ENCODE measurements at regions not wholly inside any gene's neighbourhood (a gene's known extent, or its start where the extent isn't known, plus 50 kb on each side); places are given as distances from the start of the nearest gene placed in this dataset.
"Not testable (repeated sequence)": the region's sequence is repeated elsewhere in the genome, so short reads cannot be mapped to it uniquely, and the experiment has no call there.

GRCh38 chr19:7400815-7401214, 52.1 kb downstream of the ARHGEF18 start:
- no peak overlapping the region for H3K4me3 Mint-ChIP-seq

GRCh38 chr19:7401694-7402093, 53.0 kb downstream of the ARHGEF18 start:
- DNase-seq (no peak), ATAC-seq (no peak)
- H3K4me1 Mint-ChIP-seq, result peaks cover 28% of the 10 kb centered on the region
- H3K27ac Mint-ChIP-seq, result no peak overlapping the region
- H3K9me3 Mint-ChIP-seq, result no peaks in the 10 kb centered on the region
- H3K27me3 Mint-ChIP-seq, result no peaks in the 10 kb centered on the region
- no peak overlapping the region for H3K4me3 Mint-ChIP-seq

More at GRCh38 chr19:7400815-7401214, 52.1 kb downstream of the ARHGEF18 start:
- Mint-ChIP-seq H3K27ac (no peak overlapping the region), H3K9me3 (no peaks in the 10 kb centered on the region), H3K4me1 (peaks cover 36% of the 10 kb centered on the region), H3K27me3 (no peaks in the 10 kb centered on the region)
- DNase-seq (no peak), ATAC-seq (no peak)

DNA sequence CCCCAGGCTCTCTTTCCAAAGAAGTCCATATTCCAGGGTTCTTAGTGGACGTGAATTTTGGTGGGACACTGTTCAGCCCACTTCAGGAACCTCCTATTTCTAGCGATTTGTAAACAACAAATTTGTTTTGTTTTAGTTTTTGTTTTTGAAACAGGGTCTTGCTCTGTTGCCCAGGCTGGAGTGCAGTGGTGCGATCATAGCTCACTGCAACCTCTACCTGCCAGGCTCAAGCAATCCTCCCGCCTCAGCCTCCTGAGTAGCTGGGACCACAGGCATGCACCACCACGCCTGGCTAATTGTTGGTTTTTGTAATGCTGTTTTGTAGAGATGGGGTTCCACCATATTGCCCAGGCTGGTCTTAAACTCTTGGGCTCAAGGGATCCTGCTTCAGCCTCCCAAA, 56.7 kb downstream of the ARHGEF18 start:
- Mint-ChIP-seq H3K4me1 (peaks cover 17% of the 10 kb centered on the region), H3K27ac (peak overlapping the region; percentile 13 to 33)
- not testable (repeated sequence) for DNase-seq, H3K4me3 Mint-ChIP-seq, H3K9me3 Mint-ChIP-seq, ATAC-seq, H3K27me3 Mint-ChIP-seq

GRCh38 chr19:7408251-7408650, 59.5 kb downstream of the ARHGEF18 start:
- no peak for DNase-seq
- peaks cover 28% of the 10 kb centered on the region for H3K4me1 Mint-ChIP-seq
- H3K27ac Mint-ChIP-seq, result no peak overlapping the region
- no peak overlapping the region for H3K4me3 Mint-ChIP-seq
- ATAC-seq, result no peak
- no peaks in the 10 kb centered on the region for H3K9me3 Mint-ChIP-seq
- H3K27me3 Mint-ChIP-seq, result no peaks in the 10 kb centered on the region

DNA sequence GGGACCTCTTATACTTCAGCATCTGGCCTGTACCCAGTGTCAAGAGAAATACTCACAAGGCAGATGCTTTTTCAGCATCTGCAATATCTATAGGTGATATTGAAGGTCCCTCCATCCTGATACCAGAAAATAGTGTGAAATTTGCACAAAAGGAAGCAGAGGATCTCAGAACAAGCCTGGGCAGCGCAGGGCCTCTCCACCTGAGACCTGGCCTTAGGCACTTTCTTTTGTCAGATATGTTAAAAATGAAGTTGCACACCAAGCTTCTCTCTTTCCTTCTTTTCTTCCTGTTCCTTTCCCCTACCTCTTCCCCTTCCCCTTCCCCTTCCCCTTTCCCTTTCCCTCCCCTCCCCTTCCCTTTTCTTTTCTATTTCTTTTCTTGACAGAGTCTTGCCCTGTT, 62.2 kb downstream of the ARHGEF18 start:
- Mint-ChIP-seq H3K9me3 (no peaks in the 10 kb centered on the region), H3K27ac (peak overlapping the region in 1 of 2 donors; percentile 81), H3K4me1 (peaks cover 35% of the 10 kb centered on the region), H3K27me3 (no peaks in the 10 kb centered on the region), H3K4me3 (no peak overlapping the region)
- DNase-seq (no peak), ATAC-seq (no peak)

DNA sequence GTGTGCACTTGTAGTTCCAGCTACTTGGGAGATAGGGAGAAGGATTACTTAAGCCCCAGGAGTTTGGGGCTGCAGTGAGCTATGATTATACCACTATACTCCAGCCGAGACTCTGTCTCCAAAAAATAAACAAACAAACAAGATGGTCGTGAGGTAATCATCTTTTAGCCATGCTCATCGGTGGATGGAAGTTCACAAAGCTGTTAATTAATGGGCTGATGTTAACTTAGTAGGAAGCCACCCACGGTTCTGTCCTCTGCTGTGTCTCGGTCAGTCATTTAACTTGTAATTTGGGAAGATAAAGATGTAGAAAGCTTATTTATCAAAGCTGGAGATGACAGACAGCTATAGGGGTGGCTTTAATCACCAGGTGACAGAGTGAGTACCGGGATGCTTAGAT, 64.9 kb downstream of the ARHGEF18 start:
- H3K9me3 Mint-ChIP-seq, result no peaks in the 10 kb centered on the region
- ATAC-seq (no peak), DNase-seq (no peak)
- peaks cover 39% of the 10 kb centered on the region for H3K4me1 Mint-ChIP-seq
- no peak overlapping the region for H3K4me3 Mint-ChIP-seq
- H3K27ac Mint-ChIP-seq, result no peak overlapping the region
- H3K27me3 Mint-ChIP-seq, result no peaks in the 10 kb centered on the region

DNA sequence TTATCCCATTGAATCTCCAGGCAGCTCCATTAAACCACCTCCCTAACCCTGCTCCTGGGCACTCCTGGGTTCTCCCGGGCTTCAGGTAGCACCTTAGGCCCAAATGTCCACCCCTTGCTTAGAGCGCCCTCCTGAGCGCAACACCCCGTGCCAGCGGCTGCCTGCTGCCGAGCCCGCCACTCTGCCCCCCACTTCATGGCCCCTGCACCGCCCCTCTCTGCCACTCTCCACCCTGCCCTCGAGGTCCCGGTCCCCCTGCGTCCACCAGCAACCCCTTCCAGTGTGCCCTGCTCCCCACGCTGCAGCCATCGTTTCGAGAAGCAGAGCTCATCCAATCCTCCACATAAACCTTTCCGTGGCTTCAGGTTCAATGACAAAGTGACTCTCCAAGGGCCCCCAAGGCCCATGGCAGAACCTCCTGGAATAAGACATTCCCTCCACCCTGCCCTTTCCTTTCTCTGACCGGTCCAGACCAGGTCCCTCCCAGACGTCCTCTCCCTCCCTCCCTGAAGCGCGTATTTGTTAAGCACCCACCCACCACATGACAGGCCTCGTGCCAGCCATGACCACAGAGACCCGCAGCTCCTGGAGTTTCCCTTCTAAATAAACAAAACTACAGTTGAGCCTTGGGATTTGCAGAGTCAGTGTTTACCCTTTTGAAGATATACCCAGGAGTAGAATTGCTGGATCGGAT, 66.6 kb downstream of the ARHGEF18 start:
- peak overlapping the region in 1 of 2 donors; percentile 83 for H3K27ac Mint-ChIP-seq
- no peak overlapping the region for H3K4me3 Mint-ChIP-seq
- no peaks in the 10 kb centered on the region for H3K9me3 Mint-ChIP-seq
- ATAC-seq (no peak), DNase-seq (no peak)
- no peaks in the 10 kb centered on the region for H3K27me3 Mint-ChIP-seq
- peaks cover 51% of the 10 kb centered on the region for H3K4me1 Mint-ChIP-seq

- ATAC-seq, result no peak
- H3K27me3 Mint-ChIP-seq, result no peaks in the 10 kb centered on the region
- H3K9me3 Mint-ChIP-seq, result no peaks in the 10 kb centered on the region
- no peak overlapping the region for H3K4me3 Mint-ChIP-seq
- DNase-seq, result no peak
- no peak overlapping the region for H3K27ac Mint-ChIP-seq
- H3K4me1 Mint-ChIP-seq, result peaks cover 55% of the 10 kb centered on the region
Observed at GRCh38 chr19:7415857-7416371, 67.2 kb downstream of the ARHGEF18 start.

GRCh38 chr19:7417671-7418324, 69.1 kb downstream of the ARHGEF18 start:
- no peaks in the 10 kb centered on the region for H3K9me3 Mint-ChIP-seq
- H3K27ac Mint-ChIP-seq, result peak overlapping the region; percentile 68 to 90
- DNase-seq (no peak), ATAC-seq (no peak)
- H3K27me3 Mint-ChIP-seq, result no peaks in the 10 kb centered on the region
- no peak overlapping the region for H3K4me3 Mint-ChIP-seq
- peaks cover 41% of the 10 kb centered on the region for H3K4me1 Mint-ChIP-seq

GRCh38 chr19:7418596-7418995, 69.9 kb downstream of the ARHGEF18 start:
- ATAC-seq, result no peak
- H3K4me1 Mint-ChIP-seq, result peaks cover 38% of the 10 kb centered on the region
- no peak overlapping the region for H3K4me3 Mint-ChIP-seq
- no peaks in the 10 kb centered on the region for H3K9me3 Mint-ChIP-seq
- DNase-seq, result no peak
- H3K27me3 Mint-ChIP-seq, result no peaks in the 10 kb centered on the region
- peak overlapping the region in 1 of 2 donors; percentile 50 for H3K27ac Mint-ChIP-seq

GRCh38 chr19:7419153-7419552, 69.7 kb downstream of the PEX11G start:
- H3K27me3 Mint-ChIP-seq, result no peaks in the 10 kb centered on the region
- ATAC-seq (peak; percentile 46), DNase-seq (no peak)
- H3K27ac Mint-ChIP-seq, result peak overlapping the region in 1 of 2 donors; percentile 50
- H3K9me3 Mint-ChIP-seq, result no peaks in the 10 kb centered on the region
- peaks cover 34% of the 10 kb centered on the region for H3K4me1 Mint-ChIP-seq
- no peak overlapping the region for H3K4me3 Mint-ChIP-seq

DNA sequence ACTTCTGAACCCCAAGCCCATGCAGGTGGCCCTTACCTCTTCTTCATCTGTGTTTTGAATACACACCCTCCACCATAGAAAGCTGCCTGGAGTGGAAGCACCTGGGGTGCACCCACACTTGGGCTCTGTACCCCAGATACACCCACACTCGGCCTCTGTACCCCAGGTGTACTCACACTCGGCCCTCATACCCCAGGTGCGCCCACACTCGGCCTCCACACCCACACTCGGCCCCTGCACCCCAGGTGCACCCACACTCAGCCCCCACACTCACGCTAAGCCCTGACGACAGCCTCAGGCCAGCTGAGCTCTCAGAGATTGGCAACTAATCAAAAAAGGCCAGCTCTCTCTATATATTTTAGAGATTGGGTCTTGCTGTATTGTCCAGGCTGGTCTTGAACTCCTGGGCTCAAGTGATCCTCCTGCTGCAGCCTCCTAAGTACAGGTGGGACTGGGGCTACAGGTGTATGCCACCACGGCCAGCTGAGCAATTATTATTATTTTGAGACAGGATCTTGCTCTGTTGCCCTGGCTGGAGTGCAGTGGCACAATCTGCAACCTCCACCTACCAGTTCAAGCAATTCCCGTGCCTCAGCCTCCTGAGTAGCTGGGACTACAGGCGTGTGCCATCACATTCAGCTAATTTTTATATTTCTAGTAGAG, 68.9 kb downstream of the PEX11G start:
- H3K4me3 Mint-ChIP-seq, result no peak overlapping the region
- peaks cover 34% of the 10 kb centered on the region for H3K4me1 Mint-ChIP-seq
- ATAC-seq (no peak), DNase-seq (no peak)
- no peaks in the 10 kb centered on the region for H3K9me3 Mint-ChIP-seq
- no peaks in the 10 kb centered on the region for H3K27me3 Mint-ChIP-seq
- peak overlapping the region; percentile 42 to 78 for H3K27ac Mint-ChIP-seq

GRCh38 chr19:7421941-7422744, 66.7 kb downstream of the PEX11G start:
- Mint-ChIP-seq H3K27me3 (no peaks in the 10 kb centered on the region), H3K4me1 (peaks cover 41% of the 10 kb centered on the region), H3K4me3 (no peak overlapping the region), H3K9me3 (no peaks in the 10 kb centered on the region), H3K27ac (peak overlapping the region in 1 of 2 donors; percentile 83)
- DNase-seq (no peak), ATAC-seq (no peak)

Data from stimulated activated naive CD8-positive, alpha-beta T cell treated with anti-CD3 and anti-CD28 coated beads, Interleukin-15, amount 100 ng/mL, for 72 hours (primary cell).